Lower leg skin (tissue), 3 donors: ENCODE measurements at regions not wholly inside any gene's neighbourhood (a gene's known extent, or its start where the extent isn't known, plus 50 kb on each side); places are given as distances from the start of the nearest gene placed in this dataset.

Experiments
- CTCF ChIP-seq, 3 donors: fragments of 450-650 bp; IDR thresholded peaks; one replicate each; pipeline ENCODE4 v1.5.1; 2016; ENCODE audit warnings: antibody characterized with exemption in 3 of 3, mild to moderate bottlenecking in 3 of 3, moderate library complexity in 2 of 3
- POLR2A ChIP-seq, 2 donors: fragments of 450-650 bp; IDR thresholded peaks; one replicate each; pipeline ENCODE4 v1.6.1; 2016 to 2017; ENCODE audit warnings: antibody characterized with exemption in 2 of 2, mild to moderate bottlenecking in 1 of 2, moderate library complexity in 1 of 2

GRCh38 chr6:131367206-131367873, 205.7 kb upstream of the ARG1 start:
- TF ChIP-seq CTCF (IDR thresholded peaks at IDR 0.05) (no peak), POLR2A (IDR thresholded peaks at IDR 0.05) (no peak)
